SK-N-SH treated with all-trans-retinoic acid at 6 μM for 48 hours (cell line): ENCODE measurements at regions not wholly inside any gene's neighbourhood (a gene's known extent, or its start where the extent isn't known, plus 50 kb on each side); places are given as distances from the start of the nearest gene placed in this dataset.
"Not testable (repeated sequence)": the region's sequence is repeated elsewhere in the genome, so short reads cannot be mapped to it uniquely, and the experiment has no call there.

Source experiments
- ATAC-seq: fragments of 200-7000 bp; cut with Tn5 transposase; 3 replicates; pipeline ENCODE4 v1.9.1; 2020; ENCODE audit warnings: mild to moderate bottlenecking, moderate library complexity
- ARNTL ChIP-seq: fragments of 450-650 bp; formaldehyde crosslinking; IDR thresholded peaks from 2 replicates; pipeline ENCODE4 v1.5.0; 2020; ENCODE audit warnings: low read depth, mild to moderate bottlenecking, moderate library complexity, borderline replicate concordance
- BACH2 ChIP-seq: fragments of 250-450 bp; sonication (Bioruptor Pico); IDR thresholded peaks from 2 replicates; pipeline ENCODE4 v1.9.0; 2021; ENCODE audit warnings: mild to moderate bottlenecking, borderline replicate concordance
- CSDC2 ChIP-seq: fragments of 250-450 bp; sonication (Bioruptor Pico); IDR thresholded peaks from 2 replicates; pipeline ENCODE4 v1.5.0; 2020; ENCODE audit warnings: mild to moderate bottlenecking, moderate library complexity
- ESRRG ChIP-seq: fragments of 250-450 bp; sonication (Bioruptor Pico); IDR thresholded peaks from 2 replicates; pipeline ENCODE4 v1.6.1; 2021; ENCODE audit warnings: mild to moderate bottlenecking
- GLIS3 ChIP-seq: fragments of 250-450 bp; sonication (Bioruptor Pico); IDR thresholded peaks from 2 replicates; pipeline ENCODE4 v1.5.0; 2020; ENCODE audit warnings: mild to moderate bottlenecking, moderate library complexity
- ISL1 ChIP-seq: fragments of 250-450 bp; sonication (Bioruptor Pico); IDR thresholded peaks from 2 replicates; pipeline ENCODE4 v2.1.2; 2022; ENCODE audit warnings: mild to moderate bottlenecking, moderate library complexity
- OSR1 ChIP-seq: fragments of 250-450 bp; sonication (Bioruptor Pico); IDR thresholded peaks from 2 replicates; pipeline ENCODE4 v1.8.0; 2022; ENCODE audit warnings: moderate library complexity, mild to moderate bottlenecking, inconsistent platforms
- PPARA ChIP-seq: fragments of 250-450 bp; sonication (Bioruptor Pico); IDR thresholded peaks from 2 replicates; pipeline ENCODE4 v1.5.0; 2020; ENCODE audit warnings: mild to moderate bottlenecking, borderline replicate concordance
- RARB ChIP-seq: fragments of 250-450 bp; sonication (Bioruptor Pico); IDR thresholded peaks from 2 replicates; pipeline ENCODE4 v1.8.0; 2021; ENCODE audit warnings: mild to moderate bottlenecking, moderate library complexity
- SNAI2 ChIP-seq: fragments of 250-450 bp; sonication (Bioruptor Pico); IDR thresholded peaks from 2 replicates; pipeline ENCODE4 v1.5.0; 2020; ENCODE audit warnings: mild to moderate bottlenecking, moderate library complexity
- TCF4 ChIP-seq: fragments of 250-450 bp; sonication (Bioruptor Pico); IDR thresholded peaks from 2 replicates; pipeline ENCODE4 v1.8.0; 2021; ENCODE audit warnings: mild to moderate bottlenecking, moderate library complexity, borderline replicate concordance
- TOX ChIP-seq: fragments of 250-450 bp; sonication (Bioruptor Pico); IDR thresholded peaks from 2 replicates; pipeline ENCODE4 v1.8.0; 2021; ENCODE audit warnings: mild to moderate bottlenecking, moderate library complexity, borderline replicate concordance
- ZC3H10 ChIP-seq: fragments of 250-450 bp; sonication (Bioruptor Pico); IDR thresholded peaks from 2 replicates; pipeline ENCODE4 v1.5.1; 2021; ENCODE audit warnings: mild to moderate bottlenecking, moderate library complexity
- ZFP3 ChIP-seq: fragments of 250-450 bp; sonication (Bioruptor Pico); IDR thresholded peaks from 2 replicates; pipeline ENCODE4 v1.5.0; 2020; ENCODE audit warnings: mild to moderate bottlenecking, moderate library complexity
- ZFP30 ChIP-seq: fragments of 450-650 bp; formaldehyde crosslinking; IDR thresholded peaks from 2 replicates; pipeline ENCODE4 v1.5.0; 2022; ENCODE audit warnings: mild to moderate bottlenecking, moderate library complexity
- ZNF565 ChIP-seq: fragments of 450-650 bp; formaldehyde crosslinking; conservative IDR thresholded peaks from 2 replicates; pipeline ENCODE4 v1.5.0; 2020; ENCODE audit warnings: low read depth, mild to moderate bottlenecking, moderate library complexity
- ZNF70 ChIP-seq: fragments of 450-650 bp; formaldehyde crosslinking; IDR thresholded peaks from 2 replicates; pipeline ENCODE4 v1.5.0; 2020; ENCODE audit warnings: mild to moderate bottlenecking, moderate library complexity
- ZNF8 ChIP-seq: fragments of 450-650 bp; formaldehyde crosslinking; IDR thresholded peaks from 2 replicates; pipeline ENCODE4 v1.5.0; 2020; ENCODE audit warnings: mild to moderate bottlenecking, moderate library complexity
- TF ChIP-seq, protein P1 (sequence below): fragments of 250-450 bp; sonication (Bioruptor Pico); IDR thresholded peaks from 2 replicates; pipeline ENCODE4 v1.5.1; 2021; ENCODE audit warnings: mild to moderate bottlenecking, moderate library complexity
- TF ChIP-seq, protein P2 (sequence below): fragments of 250-450 bp; sonication (Bioruptor Pico); IDR thresholded peaks from 2 replicates; pipeline ENCODE4 v1.8.0; 2021; ENCODE audit warnings: low read depth, mild to moderate bottlenecking, moderate library complexity, borderline replicate concordance
- TF ChIP-seq, protein P3 (sequence below): fragments of 250-450 bp; sonication (Bioruptor Pico); IDR thresholded peaks from 2 replicates; pipeline ENCODE4 v1.5.0; 2020; ENCODE audit warnings: mild to moderate bottlenecking, moderate library complexity
- TF ChIP-seq, protein P4 (sequence below): fragments of 250-450 bp; sonication (Bioruptor Pico); IDR thresholded peaks from 2 replicates; pipeline ENCODE4 v1.8.0; 2020; ENCODE audit warnings: mild to moderate bottlenecking, moderate library complexity, borderline replicate concordance
- TF ChIP-seq, protein P5 (sequence below): fragments of 250-450 bp; sonication (Bioruptor Pico); IDR thresholded peaks from 2 replicates; pipeline ENCODE4 v1.5.1; 2020; ENCODE audit warnings: low read depth, mild to moderate bottlenecking, moderate library complexity

DNA sequence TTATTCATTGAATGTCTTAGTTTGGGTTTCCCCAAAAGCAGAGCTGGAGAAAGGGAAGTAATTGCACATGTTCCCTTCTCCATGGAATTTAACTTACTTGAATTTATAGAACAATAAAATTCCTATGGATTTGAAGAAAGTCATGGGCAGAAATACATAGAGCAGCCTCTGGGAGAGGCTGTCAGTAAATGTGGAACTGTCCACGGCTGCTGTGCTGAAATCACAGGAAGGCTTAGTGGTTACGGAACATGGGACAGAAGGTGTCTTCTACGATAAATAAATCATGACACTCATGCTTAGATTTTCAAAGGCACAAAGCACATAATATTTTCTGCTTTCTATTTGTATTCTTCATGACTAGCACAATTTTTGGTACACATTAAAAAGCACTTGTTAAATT, 440.6 kb upstream of the IZUMO3 start:
- TF ChIP-seq ZFP30 (no peak), RARB (no peak), BACH2 (CRISPR knock-in tag) (no peak), SNAI2 (no peak), PPARA (CRISPR knock-in tag) (no peak), ZNF70 (CRISPR knock-in tag) (no peak), GLIS3 (no peak), OSR1 (CRISPR knock-in tag) (no peak), TCF4 (CRISPR knock-in tag) (no peak), ZFP3 (no peak), ARNTL (CRISPR knock-in tag) (no peak), TOX (CRISPR knock-in tag) (no peak), ZNF565 (CRISPR knock-in tag) (no peak), CSDC2 (no peak), ZC3H10 (CRISPR knock-in tag) (no peak)
- TF ChIP-seq, protein P1, sequence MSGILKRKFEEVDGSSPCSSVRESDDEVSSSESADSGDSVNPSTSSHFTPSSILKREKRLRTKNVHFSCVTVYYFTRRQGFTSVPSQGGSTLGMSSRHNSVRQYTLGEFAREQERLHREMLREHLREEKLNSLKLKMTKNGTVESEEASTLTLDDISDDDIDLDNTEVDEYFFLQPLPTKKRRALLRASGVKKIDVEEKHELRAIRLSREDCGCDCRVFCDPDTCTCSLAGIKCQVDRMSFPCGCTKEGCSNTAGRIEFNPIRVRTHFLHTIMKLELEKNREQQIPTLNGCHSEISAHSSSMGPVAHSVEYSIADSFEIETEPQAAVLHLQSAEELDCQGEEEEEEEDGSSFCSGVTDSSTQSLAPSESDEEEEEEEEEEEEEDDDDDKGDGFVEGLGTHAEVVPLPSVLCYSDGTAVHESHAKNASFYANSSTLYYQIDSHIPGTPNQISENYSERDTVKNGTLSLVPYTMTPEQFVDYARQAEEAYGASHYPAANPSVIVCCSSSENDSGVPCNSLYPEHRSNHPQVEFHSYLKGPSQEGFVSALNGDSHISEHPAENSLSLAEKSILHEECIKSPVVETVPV (CRISPR knock-in tag) = no peak
- TF ChIP-seq, protein P2, sequence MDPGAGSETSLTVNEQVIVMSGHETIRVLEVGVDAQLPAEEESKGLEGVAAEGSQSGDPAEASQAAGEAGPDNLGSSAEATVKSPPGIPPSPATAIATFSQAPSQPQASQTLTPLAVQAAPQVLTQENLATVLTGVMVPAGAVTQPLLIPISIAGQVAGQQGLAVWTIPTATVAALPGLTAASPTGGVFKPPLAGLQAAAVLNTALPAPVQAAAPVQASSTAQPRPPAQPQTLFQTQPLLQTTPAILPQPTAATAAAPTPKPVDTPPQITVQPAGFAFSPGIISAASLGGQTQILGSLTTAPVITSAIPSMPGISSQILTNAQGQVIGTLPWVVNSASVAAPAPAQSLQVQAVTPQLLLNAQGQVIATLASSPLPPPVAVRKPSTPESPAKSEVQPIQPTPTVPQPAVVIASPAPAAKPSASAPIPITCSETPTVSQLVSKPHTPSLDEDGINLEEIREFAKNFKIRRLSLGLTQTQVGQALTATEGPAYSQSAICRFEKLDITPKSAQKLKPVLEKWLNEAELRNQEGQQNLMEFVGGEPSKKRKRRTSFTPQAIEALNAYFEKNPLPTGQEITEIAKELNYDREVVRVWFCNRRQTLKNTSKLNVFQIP (CRISPR knock-in tag) = no peak
- ATAC-seq = no peak

DNA sequence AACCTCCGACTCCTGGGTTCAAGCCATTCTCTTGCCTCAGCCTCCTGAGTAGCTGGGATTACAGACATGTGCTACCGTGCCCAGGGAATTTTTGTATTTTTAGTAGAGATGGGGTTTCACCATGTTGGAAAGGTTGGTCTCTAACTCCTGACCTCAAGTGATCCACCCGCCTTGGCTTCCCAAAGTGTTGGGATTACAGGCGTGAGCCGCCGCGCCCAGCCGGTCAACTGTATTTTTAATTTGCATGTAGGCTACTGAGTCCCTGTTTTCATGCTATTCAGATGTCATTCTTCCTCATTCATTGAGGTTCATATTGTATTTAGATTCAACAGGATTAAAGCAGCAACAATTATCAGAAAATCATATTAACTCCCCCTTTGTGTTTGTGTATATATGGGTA, 425.1 kb upstream of the IZUMO3 start:
- ATAC-seq = not testable (repeated sequence)

DNA sequence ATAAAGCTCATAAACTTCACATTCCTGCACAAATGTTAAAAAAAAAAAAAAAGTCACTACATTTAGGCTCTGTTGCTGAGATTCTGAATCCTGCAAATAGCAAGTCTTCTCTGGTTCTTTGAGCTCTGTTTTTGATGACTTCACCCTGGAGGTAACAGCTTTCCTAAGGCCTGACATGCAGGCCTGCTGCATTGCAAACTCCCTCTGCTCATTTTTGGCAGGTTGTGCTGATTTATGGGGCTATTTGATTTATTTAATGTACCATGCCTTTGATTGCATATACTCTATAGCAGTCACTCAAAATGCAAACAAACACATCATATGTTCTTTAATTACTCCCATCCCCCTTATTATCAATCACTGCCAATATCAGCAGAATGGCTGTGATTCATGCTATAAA, 416.1 kb upstream of the IZUMO3 start:
- TF ChIP-seq PPARA (CRISPR knock-in tag) (no peak), ZNF565 (CRISPR knock-in tag) (no peak), ZC3H10 (CRISPR knock-in tag) (no peak), ZFP3 (no peak), ESRRG (CRISPR knock-in tag) (no peak), BACH2 (CRISPR knock-in tag) (no peak)
- TF ChIP-seq, protein P3, sequence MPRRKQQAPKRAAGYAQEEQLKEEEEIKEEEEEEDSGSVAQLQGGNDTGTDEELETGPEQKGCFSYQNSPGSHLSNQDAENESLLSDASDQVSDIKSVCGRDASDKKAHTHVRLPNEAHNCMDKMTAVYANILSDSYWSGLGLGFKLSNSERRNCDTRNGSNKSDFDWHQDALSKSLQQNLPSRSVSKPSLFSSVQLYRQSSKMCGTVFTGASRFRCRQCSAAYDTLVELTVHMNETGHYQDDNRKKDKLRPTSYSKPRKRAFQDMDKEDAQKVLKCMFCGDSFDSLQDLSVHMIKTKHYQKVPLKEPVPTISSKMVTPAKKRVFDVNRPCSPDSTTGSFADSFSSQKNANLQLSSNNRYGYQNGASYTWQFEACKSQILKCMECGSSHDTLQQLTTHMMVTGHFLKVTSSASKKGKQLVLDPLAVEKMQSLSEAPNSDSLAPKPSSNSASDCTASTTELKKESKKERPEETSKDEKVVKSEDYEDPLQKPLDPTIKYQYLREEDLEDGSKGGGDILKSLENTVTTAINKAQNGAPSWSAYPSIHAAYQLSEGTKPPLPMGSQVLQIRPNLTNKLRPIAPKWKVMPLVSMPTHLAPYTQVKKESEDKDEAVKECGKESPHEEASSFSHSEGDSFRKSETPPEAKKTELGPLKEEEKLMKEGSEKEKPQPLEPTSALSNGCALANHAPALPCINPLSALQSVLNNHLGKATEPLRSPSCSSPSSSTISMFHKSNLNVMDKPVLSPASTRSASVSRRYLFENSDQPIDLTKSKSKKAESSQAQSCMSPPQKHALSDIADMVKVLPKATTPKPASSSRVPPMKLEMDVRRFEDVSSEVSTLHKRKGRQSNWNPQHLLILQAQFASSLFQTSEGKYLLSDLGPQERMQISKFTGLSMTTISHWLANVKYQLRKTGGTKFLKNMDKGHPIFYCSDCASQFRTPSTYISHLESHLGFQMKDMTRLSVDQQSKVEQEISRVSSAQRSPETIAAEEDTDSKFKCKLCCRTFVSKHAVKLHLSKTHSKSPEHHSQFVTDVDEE (CRISPR knock-in tag) = no peak
- TF ChIP-seq, protein P1 (CRISPR knock-in tag) = no peak
- no peak for ATAC-seq

DNA sequence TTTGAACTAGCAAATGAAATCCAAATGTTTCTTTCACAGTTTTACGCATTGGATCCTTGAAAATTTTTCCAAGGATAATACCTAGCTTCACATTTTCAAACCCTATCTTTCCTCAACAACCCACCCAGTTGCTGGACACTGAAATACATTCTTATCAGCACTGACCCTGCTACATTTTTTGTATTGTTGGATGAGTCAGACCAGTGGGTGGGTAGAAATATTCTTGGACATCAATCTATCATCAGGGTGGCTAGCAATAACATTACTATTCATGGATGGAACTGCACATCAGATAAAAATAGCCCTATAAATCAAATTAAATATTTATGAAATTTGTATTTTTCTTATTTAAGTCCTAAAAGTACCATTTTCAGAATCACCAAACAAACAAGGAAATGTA, 407.4 kb upstream of the IZUMO3 start:
- TF ChIP-seq SNAI2 (no peak), BACH2 (CRISPR knock-in tag) (no peak), RARB (no peak), PPARA (CRISPR knock-in tag) (no peak), ZNF565 (CRISPR knock-in tag) (no peak), CSDC2 (no peak), TOX (CRISPR knock-in tag) (no peak), OSR1 (CRISPR knock-in tag) (no peak), ARNTL (CRISPR knock-in tag) (no peak), ZFP3 (no peak), ISL1 (CRISPR knock-in tag) (no peak), ZC3H10 (CRISPR knock-in tag) (no peak), GLIS3 (no peak), ESRRG (CRISPR knock-in tag) (no peak), ZFP30 (no peak), ZNF8 (CRISPR knock-in tag) (no peak), TCF4 (CRISPR knock-in tag) (no peak)
- TF ChIP-seq, protein P4, sequence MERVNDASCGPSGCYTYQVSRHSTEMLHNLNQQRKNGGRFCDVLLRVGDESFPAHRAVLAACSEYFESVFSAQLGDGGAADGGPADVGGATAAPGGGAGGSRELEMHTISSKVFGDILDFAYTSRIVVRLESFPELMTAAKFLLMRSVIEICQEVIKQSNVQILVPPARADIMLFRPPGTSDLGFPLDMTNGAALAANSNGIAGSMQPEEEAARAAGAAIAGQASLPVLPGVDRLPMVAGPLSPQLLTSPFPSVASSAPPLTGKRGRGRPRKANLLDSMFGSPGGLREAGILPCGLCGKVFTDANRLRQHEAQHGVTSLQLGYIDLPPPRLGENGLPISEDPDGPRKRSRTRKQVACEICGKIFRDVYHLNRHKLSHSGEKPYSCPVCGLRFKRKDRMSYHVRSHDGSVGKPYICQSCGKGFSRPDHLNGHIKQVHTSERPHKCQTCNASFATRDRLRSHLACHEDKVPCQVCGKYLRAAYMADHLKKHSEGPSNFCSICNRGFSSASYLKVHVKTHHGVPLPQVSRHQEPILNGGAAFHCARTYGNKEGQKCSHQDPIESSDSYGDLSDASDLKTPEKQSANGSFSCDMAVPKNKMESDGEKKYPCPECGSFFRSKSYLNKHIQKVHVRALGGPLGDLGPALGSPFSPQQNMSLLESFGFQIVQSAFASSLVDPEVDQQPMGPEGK = no peak
- TF ChIP-seq, protein P5, sequence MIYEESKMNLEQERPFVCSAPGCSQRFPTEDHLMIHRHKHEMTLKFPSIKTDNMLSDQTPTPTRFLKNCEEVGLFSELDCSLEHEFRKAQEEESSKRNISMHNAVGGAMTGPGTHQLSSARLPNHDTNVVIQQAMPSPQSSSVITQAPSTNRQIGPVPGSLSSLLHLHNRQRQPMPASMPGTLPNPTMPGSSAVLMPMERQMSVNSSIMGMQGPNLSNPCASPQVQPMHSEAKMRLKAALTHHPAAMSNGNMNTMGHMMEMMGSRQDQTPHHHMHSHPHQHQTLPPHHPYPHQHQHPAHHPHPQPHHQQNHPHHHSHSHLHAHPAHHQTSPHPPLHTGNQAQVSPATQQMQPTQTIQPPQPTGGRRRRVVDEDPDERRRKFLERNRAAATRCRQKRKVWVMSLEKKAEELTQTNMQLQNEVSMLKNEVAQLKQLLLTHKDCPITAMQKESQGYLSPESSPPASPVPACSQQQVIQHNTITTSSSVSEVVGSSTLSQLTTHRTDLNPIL (CRISPR knock-in tag) = no peak
- TF ChIP-seq, protein P2 (CRISPR knock-in tag) = no peak
- TF ChIP-seq, all 23 proteins: peak for 0
- no peak for ATAC-seq
